RWPE2 (cell line): ENCODE measurements at regions not wholly inside any gene's neighbourhood (a gene's known extent, or its start where the extent isn't known, plus 50 kb on each side); places are given as distances from the start of the nearest gene placed in this dataset.

Source experiments
- ATAC-seq: fragments of 200-7000 bp; cut with Tn5 transposase; 3 replicates; pipeline ENCODE4 v1.9.1; 2021; ENCODE audit warnings: low read depth
- DNase-seq: peaks from one replicate; pipeline ENCODE4 v3.0.0-alpha.2; 2020; ENCODE audit warnings: low spot score
- H3K27ac ChIP-seq: fragments of 450-650 bp; 2 replicates; pipeline ENCODE4 v1.5.1; 2017; ENCODE audit warnings: mild to moderate bottlenecking; ENCODE audit not compliant: poor library complexity, severe bottlenecking
- H3K27me3 ChIP-seq: fragments of 250-450 bp; sonication (Bioruptor Pico); 2 replicates; pipeline ENCODE4 v1.5.1; 2021; ENCODE audit warnings: mild to moderate bottlenecking, moderate library complexity; ENCODE audit not compliant: insufficient read depth, poor library complexity, severe bottlenecking
- H3K36me3 ChIP-seq: fragments of 250-450 bp; sonication (Bioruptor Pico); 2 replicates; pipeline ENCODE4 v1.5.1; 2020; ENCODE audit warnings: low read depth, mild to moderate bottlenecking, moderate library complexity
- H3K4me1 ChIP-seq: fragments of 250-450 bp; sonication (Bioruptor Pico); 2 replicates; pipeline ENCODE4 v1.5.1; 2021; ENCODE audit warnings: mild to moderate bottlenecking, moderate library complexity; ENCODE audit not compliant: insufficient read depth, poor library complexity, severe bottlenecking
- H3K4me3 ChIP-seq: fragments of 250-450 bp; sonication (Bioruptor Pico); 2 replicates; pipeline ENCODE4 v1.5.1; 2021; ENCODE audit warnings: mild to moderate bottlenecking, moderate library complexity; ENCODE audit not compliant: severe bottlenecking
- H3K9me3 ChIP-seq: fragments of 250-450 bp; sonication (Bioruptor Pico); 2 replicates; pipeline ENCODE4 v1.5.1; 2021; ENCODE audit warnings: mild to moderate bottlenecking, moderate library complexity; ENCODE audit not compliant: severe bottlenecking
- CTCF ChIP-seq: fragments of 450-650 bp; IDR thresholded peaks from one replicate; pipeline ENCODE4 v1.5.1; 2017; ENCODE audit warnings: mild to moderate bottlenecking, moderate library complexity; ENCODE audit not compliant: poor library complexity, severe bottlenecking

- no peaks in the 10 kb centered on the region for H3K36me3 ChIP-seq
- DNase-seq (no peak), ATAC-seq (peak; percentile 79)
- H3K4me3 ChIP-seq = no peak overlapping the region
- TF ChIP-seq CTCF = no peak
- H3K27ac ChIP-seq = peak overlapping the region; percentile 59
- H3K9me3 ChIP-seq = peaks cover 3% of the 10 kb centered on the region
- H3K27me3 ChIP-seq = no peaks in the 10 kb centered on the region
- peaks cover 26% of the 10 kb centered on the region for H3K4me1 ChIP-seq
Observed at GRCh38 chr4:124278477-124278876, 434.1 kb downstream of the ANKRD50 start.

DNA sequence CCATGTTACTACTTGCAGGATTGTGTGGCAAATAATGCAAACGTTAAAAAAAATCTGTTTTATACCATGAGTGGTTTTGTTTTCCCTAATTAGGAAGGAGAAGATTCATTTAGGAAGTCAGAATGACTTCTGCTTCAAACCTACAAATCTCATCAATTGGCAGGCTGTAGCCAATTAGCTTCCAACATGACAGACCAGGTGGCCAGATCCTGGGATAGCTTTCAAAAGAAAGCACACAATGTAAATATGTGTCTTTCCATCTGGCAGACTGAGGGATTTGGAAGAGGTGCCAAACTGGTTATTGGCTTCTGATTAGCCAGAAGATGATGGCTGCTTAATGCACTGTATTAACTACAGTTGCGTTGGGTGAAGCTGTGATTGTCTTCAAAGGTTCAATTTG lies 432.8 kb downstream of the ANKRD50 start:
- Histone ChIP-seq H3K36me3 (no peaks in the 10 kb centered on the region), H3K27me3 (no peaks in the 10 kb centered on the region), H3K4me3 (no peak overlapping the region), H3K4me1 (peaks cover 26% of the 10 kb centered on the region), H3K9me3 (peaks cover 3% of the 10 kb centered on the region), H3K27ac (peak overlapping the region; percentile 59)
- DNase-seq = no peak
- no peak for TF ChIP-seq CTCF
- no peak for ATAC-seq

DNA sequence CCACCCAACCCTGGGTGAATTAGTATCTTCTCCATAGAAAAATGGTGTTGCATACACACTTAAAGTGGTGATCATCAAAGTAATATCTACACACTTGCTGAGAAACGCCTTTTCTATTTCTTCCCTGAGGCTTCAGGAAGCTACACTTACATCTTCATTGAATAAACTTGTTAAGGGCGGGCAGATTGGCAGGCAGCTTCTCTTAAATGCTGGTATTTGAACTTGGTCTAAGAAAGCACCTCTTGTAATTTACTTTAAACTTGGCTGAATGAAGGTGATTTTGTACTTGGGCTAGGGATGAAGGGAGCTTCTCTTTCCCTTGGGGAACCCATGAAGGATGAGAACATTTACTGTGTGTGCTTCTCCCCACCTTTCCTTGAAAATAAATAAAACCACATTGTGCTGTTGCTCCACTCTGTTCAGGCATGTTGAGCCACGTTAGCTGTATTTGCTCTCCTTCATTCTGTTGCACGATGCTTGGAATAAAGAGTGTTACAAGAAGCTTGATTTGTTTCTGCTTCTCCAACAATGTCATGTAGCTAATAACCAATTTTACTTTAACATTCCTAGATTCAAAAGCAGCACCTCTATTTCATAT lies 430.1 kb downstream of the ANKRD50 start:
- peaks cover 3% of the 10 kb centered on the region for H3K9me3 ChIP-seq
- peak; percentile 72 for ATAC-seq
- H3K36me3 ChIP-seq = no peaks in the 10 kb centered on the region
- no peak for TF ChIP-seq CTCF
- no peak for DNase-seq
- H3K27me3 ChIP-seq = no peaks in the 10 kb centered on the region
- H3K27ac ChIP-seq = peak overlapping the region; percentile 34
- peaks cover 26% of the 10 kb centered on the region for H3K4me1 ChIP-seq
- H3K4me3 ChIP-seq = no peak overlapping the region

DNA sequence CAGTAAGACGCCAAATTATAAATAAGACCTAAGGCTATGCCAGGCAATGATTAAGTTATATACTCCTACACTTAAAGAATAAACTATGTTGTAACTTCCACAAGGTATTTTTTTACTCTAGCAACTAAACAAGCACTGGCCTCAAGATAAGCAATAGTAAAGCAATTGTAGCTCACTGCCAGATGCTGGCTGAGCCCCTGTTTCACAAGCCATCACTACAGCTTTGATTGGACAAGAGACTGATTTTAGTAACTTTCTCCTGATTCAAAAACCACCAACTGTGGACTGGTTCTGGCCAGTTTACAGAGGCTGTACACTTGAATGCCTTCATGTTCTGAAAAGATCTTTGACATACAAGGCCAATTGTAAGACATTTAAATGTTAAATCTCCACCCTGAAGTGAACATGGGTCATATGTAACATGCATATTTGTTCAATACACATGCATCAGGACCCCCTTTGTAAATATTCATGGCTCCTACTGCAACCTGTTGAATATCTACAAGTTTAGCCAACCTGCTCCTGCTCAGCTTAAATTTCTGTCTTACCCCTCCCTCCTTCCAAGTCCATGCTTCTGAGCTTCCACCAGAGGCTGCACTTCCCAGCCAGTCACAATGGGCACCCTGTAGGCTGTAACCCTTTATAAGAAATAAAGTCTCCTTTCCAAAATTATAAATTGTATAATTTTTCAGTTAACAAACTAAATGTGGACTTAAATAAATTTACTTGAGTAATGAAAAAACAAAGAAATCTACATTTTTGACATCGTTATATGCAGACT lies 423.6 kb downstream of the ANKRD50 start:
- ATAC-seq = no peak

More for the DNA sequence above, 423.6 kb downstream of the ANKRD50 start:
- Histone ChIP-seq H3K27ac (no peak overlapping the region), H3K4me3 (no peak overlapping the region), H3K4me1 (peaks cover 7% of the 10 kb centered on the region), H3K9me3 (no peaks in the 10 kb centered on the region), H3K36me3 (no peaks in the 10 kb centered on the region), H3K27me3 (no peaks in the 10 kb centered on the region)
- no peak for TF ChIP-seq CTCF
- DNase-seq = no peak
